ENCODE measurements at regions not wholly inside any gene's neighbourhood (a gene's known extent, or its start where the extent isn't known, plus 50 kb on each side); places are given as distances from the start of the nearest gene placed in this dataset.

GRCh38 chr2:100708333-100708732 is 111.6 kb upstream of the NPAS2 start:
- no peak for TF ChIP-seq CTCF (IDR thresholded peaks at IDR 0.05; ENCODE audit: low read length)
- TF ChIP-seq EZH2 (IDR thresholded peaks at IDR 0.05; ENCODE audit: borderline replicate concordance, low read length), result no peak

Data from OCI-LY1 (cell line).